Rectal smooth muscle tissue (tissue), 1 donor: ENCODE measurements at regions not wholly inside any gene's neighbourhood (a gene's known extent, or its start where the extent isn't known, plus 50 kb on each side); places are given as distances from the start of the nearest gene placed in this dataset.

ENCODE experiments used
- H3K27ac ChIP-seq: one replicate; pipeline ENCODE4 v1.7.0; 2013; ENCODE audit warnings: low read depth, low read length, inconsistent platforms
- H3K27me3 ChIP-seq: one replicate; pipeline ENCODE4 v1.7.0; 2013; ENCODE audit warnings: low read length; ENCODE audit not compliant: control insufficient read depth, insufficient read depth
- H3K36me3 ChIP-seq: one replicate; pipeline ENCODE4 v1.7.0; 2013; ENCODE audit warnings: low read length; ENCODE audit not compliant: control insufficient read depth, insufficient read depth
- H3K4me1 ChIP-seq: one replicate; pipeline ENCODE4 v1.7.0; 2013; ENCODE audit warnings: low read length; ENCODE audit not compliant: control insufficient read depth, insufficient read depth
- H3K4me3 ChIP-seq: one replicate; pipeline ENCODE4 v1.7.0; 2013; ENCODE audit warnings: low read length
- H3K9ac ChIP-seq: one replicate; pipeline ENCODE4 v1.7.0; 2013; ENCODE audit warnings: low read length

DNA sequence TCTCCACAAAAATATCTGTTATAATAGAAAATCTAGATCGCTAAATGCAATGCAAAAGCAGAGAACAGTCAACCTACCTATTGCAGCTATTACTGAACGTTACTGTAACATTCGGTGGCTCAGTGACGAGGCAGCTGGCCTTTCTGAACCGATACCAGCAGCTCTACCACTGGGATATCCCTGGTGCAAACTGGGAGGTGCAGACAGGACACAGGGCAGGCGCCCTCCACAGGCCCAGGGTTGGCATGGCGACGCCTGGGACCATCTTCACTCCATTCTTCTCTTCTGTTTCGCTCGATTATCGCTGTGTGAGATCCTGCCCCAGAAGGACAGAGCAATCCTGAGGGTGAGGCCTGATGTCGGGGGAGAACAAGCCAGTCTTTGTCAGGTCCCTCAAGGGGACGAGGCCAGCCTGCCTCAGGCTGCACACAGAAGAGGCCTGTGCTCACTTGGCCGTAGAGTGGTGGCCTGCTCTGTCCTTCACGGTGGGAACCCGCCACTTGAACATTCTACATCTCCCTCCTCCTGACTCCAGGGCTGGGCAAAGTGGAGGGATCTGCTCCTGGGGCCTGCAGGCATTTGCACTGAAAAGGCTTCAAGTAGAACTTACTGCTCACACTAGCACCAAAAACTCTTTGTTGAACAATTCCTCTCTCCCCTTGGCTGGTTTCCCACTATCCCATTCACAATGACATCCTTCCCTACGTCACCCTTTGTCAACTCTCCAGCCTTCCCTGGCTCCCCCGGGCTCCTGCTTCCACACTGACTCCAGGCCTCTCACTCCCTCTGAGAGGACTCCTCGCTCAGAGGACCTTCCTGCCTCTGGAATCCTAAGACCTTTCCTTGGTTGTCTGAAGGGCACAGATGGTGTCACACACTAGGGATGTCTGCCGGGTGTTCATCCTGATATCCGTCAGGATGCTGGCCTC lies 49.7 kb downstream of the CYRIA start:
- H3K27ac ChIP-seq: no peak overlapping the region

DNA sequence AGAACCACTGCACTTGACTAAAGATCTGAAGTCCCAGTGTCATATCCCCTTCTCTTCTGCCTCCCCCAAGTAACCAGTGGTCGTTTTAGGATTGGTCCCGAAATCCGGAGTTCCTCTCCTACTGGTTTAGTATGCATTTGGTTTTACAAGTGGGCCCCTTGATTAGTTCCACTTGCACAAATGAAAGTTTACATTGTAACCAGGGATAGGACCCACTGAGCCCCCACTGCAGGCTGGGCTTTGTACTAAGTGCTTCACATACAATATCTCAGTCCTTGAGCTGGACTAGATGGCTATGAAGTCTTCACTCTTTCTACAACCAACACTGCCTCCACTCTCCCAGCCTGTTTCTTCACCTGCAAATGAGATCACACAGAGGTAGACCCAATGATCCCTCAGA lies 50.4 kb downstream of the CYRIA start:
- no peaks in the 10 kb centered on the region for H3K4me1 ChIP-seq
- no peak overlapping the region for H3K4me3 ChIP-seq
- no peak overlapping the region for H3K9ac ChIP-seq
- H3K36me3 ChIP-seq: peaks cover 7% of the 10 kb centered on the region
- no peaks in the 10 kb centered on the region for H3K27me3 ChIP-seq
- no peak overlapping the region for H3K27ac ChIP-seq

More for the DNA sequence above, 49.7 kb downstream of the CYRIA start:
- H3K36me3 ChIP-seq: peaks cover 7% of the 10 kb centered on the region
- H3K4me3 ChIP-seq: no peak overlapping the region
- H3K9ac ChIP-seq: no peak overlapping the region
- no peaks in the 10 kb centered on the region for H3K4me1 ChIP-seq
- no peaks in the 10 kb centered on the region for H3K27me3 ChIP-seq

DNA sequence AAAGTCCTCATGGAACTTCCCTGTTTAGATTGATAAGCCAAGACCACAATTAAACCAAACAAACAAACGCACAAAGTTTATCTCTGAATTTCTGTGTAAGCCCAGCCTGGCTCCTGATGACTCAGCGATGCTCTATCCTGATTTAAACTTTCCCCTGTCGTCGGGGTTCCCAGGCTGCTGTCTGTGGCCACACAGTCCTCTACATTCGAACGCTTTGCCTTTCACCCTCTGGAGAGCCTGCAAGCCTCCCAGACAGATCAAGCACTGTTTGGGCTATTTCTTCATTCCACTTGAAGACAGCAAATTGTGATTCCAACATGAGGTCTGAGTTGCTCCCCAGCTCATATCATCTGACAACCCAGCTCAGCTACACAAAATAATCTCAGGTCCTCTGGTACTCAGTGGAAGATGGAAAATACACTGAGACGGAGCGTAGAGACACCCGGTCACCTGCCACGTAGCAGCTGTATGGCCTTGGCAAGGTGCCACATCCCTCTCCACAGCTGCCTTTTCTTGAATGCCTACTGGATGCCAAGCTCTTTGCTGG lies 51.2 kb downstream of the CYRIA start:
- no peaks in the 10 kb centered on the region for H3K4me1 ChIP-seq
- no peak overlapping the region for H3K4me3 ChIP-seq
- peaks cover 5% of the 10 kb centered on the region for H3K36me3 ChIP-seq
- no peaks in the 10 kb centered on the region for H3K27me3 ChIP-seq
- no peak overlapping the region for H3K27ac ChIP-seq
- no peak overlapping the region for H3K9ac ChIP-seq

DNA sequence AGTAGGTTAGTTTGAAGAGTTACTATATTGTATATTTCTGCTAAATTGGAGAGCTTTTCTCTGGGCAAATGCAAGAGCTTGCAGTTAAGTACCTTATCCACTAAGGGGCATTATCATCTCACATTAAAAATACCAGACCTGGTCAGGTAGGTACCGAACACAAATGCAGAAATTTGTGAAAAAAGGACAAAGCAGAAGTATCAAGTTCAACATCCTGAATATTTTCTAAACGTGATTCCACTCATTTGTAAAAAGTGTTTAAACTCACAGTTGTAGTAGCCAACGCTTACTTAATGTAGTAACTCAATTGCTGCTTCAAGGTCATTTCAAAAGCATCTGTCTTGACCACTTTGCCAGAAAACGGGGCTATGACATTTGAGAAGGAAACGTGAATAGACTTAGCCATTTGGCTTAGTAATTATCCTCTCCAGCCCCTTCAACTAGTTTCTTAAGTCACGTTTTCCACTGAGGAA lies 52.1 kb downstream of the CYRIA start:
- Histone ChIP-seq H3K36me3 (no peaks in the 10 kb centered on the region), H3K27me3 (no peaks in the 10 kb centered on the region), H3K4me3 (no peak overlapping the region), H3K9ac (no peak overlapping the region), H3K4me1 (no peaks in the 10 kb centered on the region), H3K27ac (no peak overlapping the region)

DNA sequence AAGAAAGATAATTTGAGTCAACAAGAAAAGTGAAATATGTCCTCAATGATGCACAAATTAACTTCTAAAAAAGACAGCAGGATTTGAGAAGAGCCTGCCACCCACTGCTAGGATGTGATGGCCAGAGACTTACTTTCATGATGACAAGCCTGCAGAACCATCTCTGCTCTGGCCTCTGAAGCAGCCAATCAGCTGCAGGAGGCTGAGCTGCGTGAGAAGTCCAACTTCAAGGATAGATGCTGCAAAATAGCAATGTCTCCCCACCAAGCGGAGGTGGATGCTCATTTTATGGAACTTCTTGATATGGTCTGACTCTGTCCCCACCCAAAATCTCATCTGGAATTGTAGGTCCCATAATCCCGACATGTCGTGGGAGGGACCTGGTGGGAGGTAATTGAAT lies 53.1 kb downstream of the CYRIA start:
- no peaks in the 10 kb centered on the region for H3K36me3 ChIP-seq
- no peak overlapping the region for H3K9ac ChIP-seq
- H3K4me1 ChIP-seq: no peaks in the 10 kb centered on the region
- no peak overlapping the region for H3K4me3 ChIP-seq
- no peaks in the 10 kb centered on the region for H3K27me3 ChIP-seq
- H3K27ac ChIP-seq: no peak overlapping the region

DNA sequence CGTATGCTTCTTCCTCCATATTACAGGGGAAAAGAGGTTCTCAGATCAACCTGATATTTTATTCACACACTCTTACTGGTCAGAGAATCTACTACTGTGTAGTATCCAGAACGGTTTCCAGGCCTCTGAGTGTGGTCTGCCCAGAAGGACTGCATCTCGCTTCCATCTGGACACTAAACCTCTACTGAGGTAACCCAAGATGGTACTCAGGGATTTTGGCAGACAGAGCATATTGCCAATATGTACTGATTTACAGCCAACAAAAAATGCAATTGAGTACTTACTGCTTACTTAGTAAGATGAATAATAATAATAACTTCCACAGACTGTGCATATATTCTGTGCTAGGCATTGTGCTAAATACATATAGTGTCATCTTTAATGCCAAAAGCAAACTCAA lies 55.8 kb downstream of the CYRIA start:
- Histone ChIP-seq H3K27me3 (no peaks in the 10 kb centered on the region), H3K9ac (no peak overlapping the region), H3K4me3 (no peak overlapping the region), H3K36me3 (no peaks in the 10 kb centered on the region), H3K27ac (no peak overlapping the region), H3K4me1 (no peaks in the 10 kb centered on the region)

DNA sequence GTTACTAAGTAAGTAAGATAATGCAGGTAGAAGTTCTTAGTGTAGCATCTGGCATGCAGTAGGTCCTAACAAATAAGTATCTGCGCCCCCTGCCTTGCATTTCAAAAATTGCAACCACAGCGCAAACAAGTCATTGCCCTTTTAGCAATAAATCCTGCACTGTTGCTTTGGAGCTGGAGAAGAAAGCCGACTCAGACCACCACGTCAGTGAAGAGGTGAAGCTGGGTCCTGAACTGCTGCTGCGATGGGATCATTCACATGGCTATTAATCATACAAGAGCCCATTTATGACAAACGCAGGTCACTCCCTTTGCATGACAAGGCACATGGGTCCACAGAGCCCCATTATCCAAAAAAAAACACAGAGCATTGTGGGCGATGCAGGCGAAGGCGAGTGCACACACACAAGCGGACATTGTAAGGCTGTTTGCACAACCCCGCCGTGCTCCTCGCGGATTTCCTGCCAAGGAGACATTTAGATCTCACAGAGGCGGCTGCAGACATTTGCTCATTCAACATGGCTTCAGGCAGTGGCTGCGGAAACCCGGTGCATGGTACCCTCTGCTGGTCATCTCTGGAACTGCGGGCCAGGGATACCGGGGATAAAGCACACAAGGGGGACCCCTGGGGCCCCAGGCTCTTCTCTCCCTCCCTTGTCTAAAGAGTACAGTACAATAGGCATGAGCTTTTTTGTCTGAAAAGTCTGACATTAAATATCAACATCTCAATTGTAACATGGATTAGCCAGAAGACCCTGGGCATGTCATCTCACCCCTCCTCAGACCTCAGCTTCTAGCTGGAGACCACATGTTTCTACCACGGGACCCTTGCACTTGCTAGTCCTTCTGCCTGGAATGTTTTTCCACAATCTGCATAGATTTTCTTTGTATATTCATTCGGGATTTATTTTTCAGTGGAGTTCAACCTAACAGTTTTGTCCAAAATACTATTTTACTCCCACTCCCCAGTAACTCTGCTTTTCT lies 56.7 kb downstream of the CYRIA start:
- Histone ChIP-seq H3K4me3 (peak overlapping the region; percentile 72), H3K27ac (no peak overlapping the region), H3K9ac (peak overlapping the region; percentile 27), H3K4me1 (no peaks in the 10 kb centered on the region), H3K36me3 (no peaks in the 10 kb centered on the region), H3K27me3 (no peaks in the 10 kb centered on the region)

DNA sequence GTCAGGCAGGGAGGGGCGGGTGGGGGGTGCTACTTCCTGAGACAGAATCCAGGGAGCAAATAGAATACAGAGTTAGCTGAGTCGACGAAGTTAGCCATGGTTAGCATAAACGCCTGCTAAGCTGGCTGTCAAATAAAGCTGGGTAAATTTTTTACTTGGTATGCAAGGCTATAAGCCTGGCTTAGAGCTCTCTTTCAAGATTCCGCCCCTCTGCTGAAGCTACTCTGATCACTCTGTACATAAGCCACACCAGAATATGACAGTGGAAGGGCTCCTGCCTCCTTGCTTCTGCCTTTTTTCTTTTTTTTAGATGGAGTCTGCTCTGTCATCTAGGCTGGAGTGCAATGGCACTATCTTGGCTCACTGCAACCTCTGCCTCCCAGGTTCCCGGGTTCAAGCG lies 58.3 kb downstream of the CYRIA start:
- Histone ChIP-seq H3K27me3 (no peaks in the 10 kb centered on the region), H3K9ac (no peak overlapping the region), H3K27ac (no peak overlapping the region), H3K36me3 (no peaks in the 10 kb centered on the region), H3K4me3 (no peak overlapping the region), H3K4me1 (no peaks in the 10 kb centered on the region)

DNA sequence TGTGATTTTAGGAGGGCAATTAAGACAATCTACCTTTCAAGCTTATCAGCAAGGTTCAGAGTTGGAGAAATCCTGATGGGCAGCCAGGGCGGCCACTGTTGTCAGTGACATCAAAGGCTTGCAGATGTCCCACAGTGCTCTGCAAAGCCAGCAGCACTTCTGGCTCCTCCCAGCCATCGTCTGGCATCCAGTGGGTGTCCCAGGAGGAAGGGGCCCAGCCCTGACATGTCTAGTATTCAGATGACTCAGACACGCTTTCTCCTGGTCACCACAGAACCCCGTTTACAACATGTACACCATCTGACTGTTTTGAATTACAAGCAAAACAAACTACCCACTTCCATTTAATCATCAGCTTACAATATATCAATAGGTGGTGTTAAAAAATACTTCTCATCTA lies 61.4 kb downstream of the CYRIA start:
- H3K27ac ChIP-seq: no peak overlapping the region
- no peaks in the 10 kb centered on the region for H3K36me3 ChIP-seq
- H3K4me3 ChIP-seq: no peak overlapping the region
- H3K4me1 ChIP-seq: no peaks in the 10 kb centered on the region
- H3K9ac ChIP-seq: no peak overlapping the region
- H3K27me3 ChIP-seq: no peaks in the 10 kb centered on the region

DNA sequence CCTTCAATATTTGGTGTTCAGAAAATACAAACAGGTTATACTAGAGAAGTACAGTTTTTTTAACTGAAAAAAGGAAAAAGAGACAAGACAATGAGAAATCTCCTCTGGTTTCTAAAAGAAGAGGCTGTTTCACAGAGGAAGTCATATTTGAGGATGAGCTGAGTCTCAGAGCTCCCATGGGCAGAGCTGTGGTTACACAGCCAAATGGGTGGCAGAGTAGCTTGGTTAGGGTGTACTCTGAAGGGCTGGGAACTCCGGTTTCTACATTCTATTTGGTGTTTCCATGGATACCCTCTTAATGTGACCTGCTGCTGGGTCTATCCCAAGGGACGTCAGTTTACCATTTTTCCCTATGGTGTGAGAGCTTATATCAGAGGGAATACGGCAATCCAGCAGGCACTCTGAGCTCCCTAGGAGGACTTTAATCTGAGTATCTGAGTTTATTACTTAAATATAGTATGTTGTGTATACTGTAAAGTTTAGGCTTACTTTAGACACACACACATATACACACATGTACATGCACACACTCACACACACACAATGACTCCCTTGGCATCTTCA lies 74.2 kb downstream of the CYRIA start:
- no peaks in the 10 kb centered on the region for H3K36me3 ChIP-seq
- no peaks in the 10 kb centered on the region for H3K4me1 ChIP-seq
- H3K4me3 ChIP-seq: no peak overlapping the region
- H3K27ac ChIP-seq: no peak overlapping the region
- H3K27me3 ChIP-seq: no peaks in the 10 kb centered on the region
- H3K9ac ChIP-seq: no peak overlapping the region

DNA sequence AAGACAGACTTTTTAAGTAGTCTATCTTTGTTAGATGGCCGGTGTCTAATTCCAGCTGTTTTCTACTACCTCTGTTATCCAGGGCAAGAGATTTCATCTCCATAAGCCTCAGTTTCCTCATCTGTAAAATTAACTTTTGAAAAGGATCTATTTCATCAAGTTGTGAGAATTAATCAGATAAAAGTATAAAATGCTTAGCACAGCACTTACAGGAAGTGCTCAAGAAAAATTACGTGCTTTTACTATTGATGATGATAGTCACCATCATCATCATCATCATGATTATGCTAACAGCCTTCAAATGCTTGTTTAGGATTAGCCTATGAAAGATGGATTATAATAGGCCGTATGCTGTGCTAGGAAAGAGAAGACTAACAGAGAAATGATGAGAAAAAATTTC lies 76.2 kb downstream of the CYRIA start:
- Histone ChIP-seq H3K4me3 (no peak overlapping the region), H3K9ac (no peak overlapping the region), H3K27me3 (no peaks in the 10 kb centered on the region), H3K36me3 (no peaks in the 10 kb centered on the region), H3K27ac (no peak overlapping the region), H3K4me1 (no peaks in the 10 kb centered on the region)

DNA sequence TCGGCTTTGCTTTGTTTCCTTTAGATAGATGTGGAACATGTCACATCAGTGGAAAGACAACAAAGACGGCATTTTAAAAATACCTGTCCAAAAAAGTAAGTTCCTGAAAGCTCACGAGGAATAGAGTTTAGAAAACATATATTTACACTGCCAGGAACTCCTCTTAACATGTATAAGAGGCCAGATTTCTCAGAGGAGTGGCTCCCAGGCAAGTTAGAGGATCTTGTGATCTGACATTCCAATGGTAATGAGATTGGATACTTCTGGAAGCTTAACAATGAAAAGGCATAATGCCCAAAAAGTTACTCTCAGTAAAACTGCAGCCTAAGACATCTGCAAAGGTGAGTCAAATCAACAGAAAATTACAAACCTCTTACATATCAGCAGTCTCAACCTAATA lies 77.1 kb downstream of the CYRIA start:
- H3K9ac ChIP-seq: no peak overlapping the region
- no peaks in the 10 kb centered on the region for H3K4me1 ChIP-seq
- H3K27me3 ChIP-seq: no peaks in the 10 kb centered on the region
- H3K4me3 ChIP-seq: no peak overlapping the region
- no peak overlapping the region for H3K27ac ChIP-seq
- H3K36me3 ChIP-seq: no peaks in the 10 kb centered on the region
